DND-41 (cell line): ENCODE measurements at regions not wholly inside any gene's neighbourhood (a gene's known extent, or its start where the extent isn't known, plus 50 kb on each side); places are given as distances from the start of the nearest gene placed in this dataset.

ENCODE experiments used
- CTCF ChIP-seq: IDR thresholded peaks from 2 replicates; pipeline ENCODE4 v1.5.1; 2012; ENCODE audit warnings: borderline replicate concordance, low read length, moderate library complexity, mild to moderate bottlenecking; ENCODE audit not compliant: poor library complexity, severe bottlenecking; ENCODE audit errors: extremely low read depth
- EZH2 ChIP-seq: IDR thresholded peaks from 3 replicates; pipeline ENCODE4 v1.6.1; 2012; ENCODE audit warnings: borderline replicate concordance, low read depth, mild to moderate bottlenecking, moderate library complexity, low read length, inconsistent platforms; ENCODE audit not compliant: severe bottlenecking

DNA sequence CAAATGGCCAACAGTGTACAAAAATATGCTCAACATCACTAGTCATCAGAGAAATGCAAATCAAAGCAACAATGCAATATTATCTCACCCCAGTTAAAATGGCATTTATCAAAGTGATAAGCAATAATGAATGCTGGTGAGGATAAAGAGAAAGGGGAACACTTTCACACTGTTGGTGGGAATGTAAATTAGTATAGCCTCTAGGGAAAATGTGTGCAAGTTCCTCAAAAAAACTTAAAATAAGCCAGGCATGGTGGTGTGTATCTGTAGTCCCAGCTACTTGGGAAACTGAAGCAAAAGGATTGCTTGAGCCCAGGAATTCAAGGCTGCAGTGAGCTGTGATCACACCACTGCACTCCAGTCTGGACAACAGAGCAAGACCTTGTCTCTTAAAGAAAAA lies 572.1 kb downstream of the NLGN4X start:
- TF ChIP-seq CTCF, result no peak
- no peak for TF ChIP-seq EZH2
